HL-60 (cell line): ENCODE measurements at regions not wholly inside any gene's neighbourhood (a gene's known extent, or its start where the extent isn't known, plus 50 kb on each side); places are given as distances from the start of the nearest gene placed in this dataset.

Experiments
- DNase-seq, 2 experiments: peaks; one replicate each; pipeline ENCODE4 v3.0.0-alpha.2; 2010 to 2020; ENCODE audit warnings: low read depth in 1 of 2, low spot score in 1 of 2
- H3K27ac ChIP-seq: fragments of 250-450 bp; sonication (Bioruptor Pico); replicated peaks from 2 replicates; pipeline ENCODE4 v1.5.1; 2020; ENCODE audit warnings: mild to moderate bottlenecking, moderate library complexity
- H3K27me3 ChIP-seq: fragments of 250-450 bp; sonication (Bioruptor Pico); 2 replicates; pipeline ENCODE4 v1.5.1; 2021; ENCODE audit warnings: mild to moderate bottlenecking, moderate library complexity; ENCODE audit not compliant: insufficient read depth, poor library complexity, severe bottlenecking
- H3K4me3 ChIP-seq: replicated peaks from 2 replicates; pipeline ENCODE4 v1.5.1; 2011; ENCODE audit warnings: mild to moderate bottlenecking, control low read depth, low read length; ENCODE audit not compliant: insufficient read depth
- CTCF ChIP-seq: IDR thresholded peaks from one replicate; pipeline ENCODE4 v1.5.1; 2011; ENCODE audit warnings: low read length, control low read depth, inconsistent platforms; ENCODE audit not compliant: insufficient read depth
- GABPA ChIP-seq: IDR thresholded peaks from 2 replicates; pipeline ENCODE4 v1.6.1; 2012; ENCODE audit warnings: low read depth
- POLR2AphosphoS5 ChIP-seq: IDR thresholded peaks from 2 replicates; pipeline ENCODE4 v1.6.1; 2012; ENCODE audit warnings: low read depth
- SPI1 ChIP-seq: IDR thresholded peaks from 2 replicates; pipeline ENCODE4 v1.6.1; 2012; ENCODE audit warnings: low read depth, mild to moderate bottlenecking, borderline replicate concordance
- TF ChIP-seq, protein P1 (sequence below): IDR thresholded peaks from 2 replicates; pipeline ENCODE4 v1.6.1; 2012; ENCODE audit warnings: low read depth; ENCODE audit not compliant: insufficient replicate concordance

GRCh38 chr9:81855538-81855937 lies 72.7 kb upstream of the SPATA31D4 start:
- no peaks in the 10 kb centered on the region for H3K27me3 ChIP-seq
- TF ChIP-seq GABPA: no peak
- no peak for TF ChIP-seq SPI1
- TF ChIP-seq, protein P1, sequence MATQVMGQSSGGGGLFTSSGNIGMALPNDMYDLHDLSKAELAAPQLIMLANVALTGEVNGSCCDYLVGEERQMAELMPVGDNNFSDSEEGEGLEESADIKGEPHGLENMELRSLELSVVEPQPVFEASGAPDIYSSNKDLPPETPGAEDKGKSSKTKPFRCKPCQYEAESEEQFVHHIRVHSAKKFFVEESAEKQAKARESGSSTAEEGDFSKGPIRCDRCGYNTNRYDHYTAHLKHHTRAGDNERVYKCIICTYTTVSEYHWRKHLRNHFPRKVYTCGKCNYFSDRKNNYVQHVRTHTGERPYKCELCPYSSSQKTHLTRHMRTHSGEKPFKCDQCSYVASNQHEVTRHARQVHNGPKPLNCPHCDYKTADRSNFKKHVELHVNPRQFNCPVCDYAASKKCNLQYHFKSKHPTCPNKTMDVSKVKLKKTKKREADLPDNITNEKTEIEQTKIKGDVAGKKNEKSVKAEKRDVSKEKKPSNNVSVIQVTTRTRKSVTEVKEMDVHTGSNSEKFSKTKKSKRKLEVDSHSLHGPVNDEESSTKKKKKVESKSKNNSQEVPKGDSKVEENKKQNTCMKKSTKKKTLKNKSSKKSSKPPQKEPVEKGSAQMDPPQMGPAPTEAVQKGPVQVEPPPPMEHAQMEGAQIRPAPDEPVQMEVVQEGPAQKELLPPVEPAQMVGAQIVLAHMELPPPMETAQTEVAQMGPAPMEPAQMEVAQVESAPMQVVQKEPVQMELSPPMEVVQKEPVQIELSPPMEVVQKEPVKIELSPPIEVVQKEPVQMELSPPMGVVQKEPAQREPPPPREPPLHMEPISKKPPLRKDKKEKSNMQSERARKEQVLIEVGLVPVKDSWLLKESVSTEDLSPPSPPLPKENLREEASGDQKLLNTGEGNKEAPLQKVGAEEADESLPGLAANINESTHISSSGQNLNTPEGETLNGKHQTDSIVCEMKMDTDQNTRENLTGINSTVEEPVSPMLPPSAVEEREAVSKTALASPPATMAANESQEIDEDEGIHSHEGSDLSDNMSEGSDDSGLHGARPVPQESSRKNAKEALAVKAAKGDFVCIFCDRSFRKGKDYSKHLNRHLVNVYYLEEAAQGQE: no peak
- DNase-seq: no peak
- no peak overlapping the region for H3K27ac ChIP-seq
- no peak overlapping the region for H3K4me3 ChIP-seq

- DNase-seq: no peak
- H3K4me3 ChIP-seq: no peak overlapping the region
- H3K27ac ChIP-seq: no peak overlapping the region
- no peak for TF ChIP-seq POLR2AphosphoS5
- no peak for TF ChIP-seq SPI1
- TF ChIP-seq CTCF: no peak
- TF ChIP-seq, protein P1: no peak
- TF ChIP-seq GABPA: no peak
- no peaks in the 10 kb centered on the region for H3K27me3 ChIP-seq
These were observed 69.4 kb upstream of the SPATA31D4 start for GRCh38 chr9:81858657-81859430.

DNA sequence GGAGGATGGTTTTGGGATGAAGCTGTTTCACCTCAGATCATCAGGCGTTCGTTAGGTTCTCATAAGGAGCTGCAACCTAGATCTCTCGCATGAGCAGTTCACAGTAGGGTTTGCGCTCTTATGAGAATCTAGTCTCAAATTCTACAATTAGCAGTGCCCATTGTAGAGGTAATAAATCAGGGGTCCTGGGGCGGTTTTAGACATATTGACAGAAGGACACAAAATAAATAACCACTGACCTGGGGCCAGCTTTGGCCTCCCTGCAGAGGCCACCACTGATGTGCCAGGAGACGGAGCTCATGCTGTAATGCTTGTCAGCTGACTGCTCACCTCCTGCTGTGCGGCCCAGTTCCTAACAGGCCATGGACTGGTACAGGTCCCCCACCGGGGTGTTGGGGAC lies 67.6 kb upstream of the SPATA31D4 start:
- Histone ChIP-seq H3K27me3 (no peaks in the 10 kb centered on the region), H3K4me3 (no peak overlapping the region), H3K27ac (no peak overlapping the region)
- TF ChIP-seq POLR2AphosphoS5: no peak
- no peak for TF ChIP-seq SPI1
- TF ChIP-seq GABPA: no peak
- TF ChIP-seq, protein P1: no peak
- TF ChIP-seq CTCF: no peak
- no peak for DNase-seq
